Panc1 (cell line): ENCODE measurements at regions not wholly inside any gene's neighbourhood (a gene's known extent, or its start where the extent isn't known, plus 50 kb on each side); places are given as distances from the start of the nearest gene placed in this dataset.

ENCODE experiments used
- ATAC-seq: fragments of 200-7000 bp; cut with Tn5 transposase; 2 replicates; pipeline ENCODE4 v1.9.1; 2020; ENCODE audit warnings: mild to moderate bottlenecking, moderate library complexity
- BruUV-seq: library from RNA; stranded (reverse); fragments of 400-500 nt; replicated peaks from 2 replicates; lab custom pipeline; 2021; lab: Mats Ljungman, UMichigan
- CTCF ChIA-PET: fragments of 300-600 bp; sonication (Branson Sonifier 250); formaldehyde crosslinking; loops from one replicate; lab custom pipeline; 2022; ENCODE audit warnings: antibody characterized with exemption; lab: Charles Lee
- POLR2A ChIA-PET: fragments of 300-600 bp; sonication (Branson Sonifier 250); formaldehyde crosslinking; loops from one replicate; lab custom pipeline; 2022; ENCODE audit warnings: antibody characterized with exemption; lab: Charles Lee
- DNase-seq: peaks from one replicate; pipeline ENCODE4 v3.0.0-alpha.2; 2010; ENCODE audit warnings: low read depth, low spot score
- H3K27ac ChIP-seq: 2 replicates; pipeline ENCODE4 v1.5.1; 2011; ENCODE audit warnings: mild to moderate bottlenecking, low read length, inconsistent platforms
- H3K27me3 ChIP-seq: fragments of 200-500 bp; sonication (Bioruptor generic); 2 replicates; pipeline ENCODE4 v1.6.0; 2014; ENCODE audit warnings: low read length, inconsistent platforms; ENCODE audit not compliant: control insufficient read depth, insufficient read depth
- H3K36me3 ChIP-seq: fragments of 200-500 bp; sonication (Bioruptor generic); 2 replicates; pipeline ENCODE4 v1.5.1; 2014; ENCODE audit warnings: inconsistent platforms, mild to moderate bottlenecking, low read length, moderate library complexity; ENCODE audit not compliant: control insufficient read depth, insufficient read depth
- H3K4me1 ChIP-seq: 2 replicates; pipeline ENCODE4 v1.5.1; 2011; ENCODE audit warnings: inconsistent platforms, mild to moderate bottlenecking, low read length, moderate library complexity; ENCODE audit not compliant: control insufficient read depth, insufficient read depth
- H3K4me3 ChIP-seq, 2 experiments: 2 replicates each; pipeline ENCODE4 v1.5.1; 2011 to 2012; ENCODE audit warnings: low read depth in 2 of 2, low read length in 2 of 2, mild to moderate bottlenecking in 2 of 2, inconsistent platforms in 1 of 2, moderate library complexity in 1 of 2
- H3K9me3 ChIP-seq: fragments of 200-500 bp; sonication (Bioruptor generic); 2 replicates; pipeline ENCODE4 v1.5.1; 2014; ENCODE audit warnings: low read depth, mild to moderate bottlenecking, inconsistent platforms, low read length, moderate library complexity; ENCODE audit not compliant: control insufficient read depth, insufficient read depth
- CTCF ChIP-seq: fragments of 450-650 bp; IDR thresholded peaks from 2 replicates; pipeline ENCODE4 v1.5.1; 2017; ENCODE audit warnings: mild to moderate bottlenecking
- POLR2AphosphoS5 ChIP-seq: IDR thresholded peaks from 2 replicates; pipeline ENCODE4 v1.6.1; 2012; ENCODE audit warnings: mild to moderate bottlenecking, low read depth, low read length, moderate library complexity
- REST ChIP-seq, 2 experiments: IDR thresholded peaks; 2 replicates each; pipeline ENCODE4 v1.6.1; 2011 to 2012; ENCODE audit warnings: low read depth in 2 of 2, control low read depth in 1 of 2, low read length in 1 of 2, mild to moderate bottlenecking in 1 of 2, moderate library complexity in 1 of 2; ENCODE audit not compliant: insufficient read depth in 1 of 2
- SIN3A ChIP-seq: IDR thresholded peaks from 2 replicates; pipeline ENCODE4 v1.6.1; 2012; ENCODE audit warnings: low read depth, mild to moderate bottlenecking, low read length, moderate library complexity, borderline replicate concordance; ENCODE audit not compliant: insufficient read depth
- TCF7L2 ChIP-seq: IDR thresholded peaks from 2 replicates; pipeline ENCODE4 v1.6.1; 2011; ENCODE audit warnings: mild to moderate bottlenecking, low read depth, low read length, inconsistent platforms
- in situ Hi-C: cut with HindIII; loops from 2 replicates; pipeline ENCODE4 v1.10.0; 2016; ENCODE audit warnings: low sequenced_read_pairs, low pct_unique_long_range_greater_than_20kb
- intact Hi-C: fragments of 100-400 bp; cut with micrococcal nuclease; formaldehyde crosslinking; loops from one replicate; pipeline ENCODE4 v1.10.0; 2022; ENCODE audit not compliant: unreplicated experiment

- no peaks in the 10 kb centered on the region for H3K4me1 ChIP-seq
- TF ChIP-seq POLR2AphosphoS5 (no peak), REST (IDR thresholded peaks at IDR 0.05; ENCODE audit: insufficient read depth in 1 of 2, low read depth in 2 of 2, low read length in 1 of 2) (no peak), CTCF (no peak), TCF7L2 (no peak), SIN3A (no peak)
- BruUV-seq = no TSS peak
- POLR2A ChIA-PET = no interaction called here
- no peaks in the 10 kb centered on the region for H3K36me3 ChIP-seq
- ATAC-seq (no peak), DNase-seq (no peak)
- intact Hi-C loops (no loop called here), in situ Hi-C loops (no loop called here)
- CTCF ChIA-PET = no interaction called here
- H3K9me3 ChIP-seq = no peaks in the 10 kb centered on the region
- H3K27me3 ChIP-seq = peaks cover 2% of the 10 kb centered on the region; the same call in 1 of the 2 replicates
- H3K27ac ChIP-seq = no peak overlapping the region
- H3K4me3 ChIP-seq = no peak overlapping the region
These were observed 284.7 kb upstream of the MAP3K1 start for GRCh38 chr5:56530626-56531138.

- ChIA-PET CTCF (no interaction called here), POLR2A (interaction anchor here (0.5 kb wide), 1 partner anchor 388 kb away, joined by 4 read pairs; no protein-coding TSS in a partner anchor)
- in situ Hi-C loops = no loop called here
- DNase-seq = no peak
- no peak overlapping the region for H3K4me3 ChIP-seq
- intact Hi-C loops = no loop called here
- BruUV-seq = no TSS peak
- TF ChIP-seq SIN3A = no peak
- no peak for TF ChIP-seq REST (IDR thresholded peaks at IDR 0.05; ENCODE audit: insufficient read depth in 1 of 2, low read depth in 2 of 2, low read length in 1 of 2)
- TF ChIP-seq CTCF = no peak
- TF ChIP-seq POLR2AphosphoS5 = no peak
- no peak for TF ChIP-seq TCF7L2
- no peak overlapping the region for H3K27ac ChIP-seq
- no peaks in the 10 kb centered on the region for H3K9me3 ChIP-seq
- H3K27me3 ChIP-seq = peaks cover 2% of the 10 kb centered on the region
- ATAC-seq = no peak
- H3K4me1 ChIP-seq = no peaks in the 10 kb centered on the region
- no peaks in the 10 kb centered on the region for H3K36me3 ChIP-seq
These were observed 285.5 kb upstream of the MAP3K1 start for GRCh38 chr5:56529666-56530430.
